ENCODE measurements at regions not wholly inside any gene's neighbourhood (a gene's known extent, or its start where the extent isn't known, plus 50 kb on each side); places are given as distances from the start of the nearest gene placed in this dataset.
"Not testable (repeated sequence)": the region's sequence is repeated elsewhere in the genome, so short reads cannot be mapped to it uniquely, and the experiment has no call there.

- 62 to 100% methylated on average over 1 to 2 of the region's 4 CpGs for WGBS, 2 experiments (ENCODE audit: insufficient coverage in 2 of 2)
- Histone ChIP-seq H3K4me3 (ENCODE audit: extremely low read depth, insufficient read depth, low read length, poor library complexity, severe bottlenecking) (no peak overlapping the region), H3K4me1 (ENCODE audit: control insufficient read depth, insufficient read depth, low read length, poor library complexity, severe bottlenecking) (no peaks in the 10 kb centered on the region), H3K9me3 (ENCODE audit: control insufficient read depth, low read length) (no peaks in the 10 kb centered on the region), H3K36me3 (ENCODE audit: control insufficient read depth, insufficient read depth, low read length) (no peaks in the 10 kb centered on the region), H3K27ac (ENCODE audit: low read depth, low read length, severe bottlenecking) (no peak overlapping the region)
Measured at GRCh38 chr6:137545073-137545472, 50.9 kb upstream of the OLIG3 start.

- no peaks in the 10 kb centered on the region for H3K36me3 ChIP-seq (ENCODE audit: control insufficient read depth, insufficient read depth, low read length)
- no peaks in the 10 kb centered on the region for H3K9me3 ChIP-seq (ENCODE audit: control insufficient read depth, low read length)
- H3K27ac ChIP-seq (ENCODE audit: low read depth, low read length, severe bottlenecking): no peak overlapping the region
- H3K4me1 ChIP-seq (ENCODE audit: control insufficient read depth, insufficient read depth, low read length, poor library complexity, severe bottlenecking): no peaks in the 10 kb centered on the region
- H3K4me3 ChIP-seq (ENCODE audit: extremely low read depth, insufficient read depth, low read length, poor library complexity, severe bottlenecking): no peak overlapping the region
- no CpG with 5 or more reads among the region's 1 CpG for WGBS, 2 experiments (ENCODE audit: insufficient coverage in 2 of 2)
Measured at GRCh38 chr6:137547186-137547585, 53.0 kb upstream of the OLIG3 start.

- Histone ChIP-seq H3K4me1 (ENCODE audit: control insufficient read depth, insufficient read depth, low read length, poor library complexity, severe bottlenecking) (no peaks in the 10 kb centered on the region), H3K4me3 (ENCODE audit: extremely low read depth, insufficient read depth, low read length, poor library complexity, severe bottlenecking) (no peak overlapping the region), H3K27ac (ENCODE audit: low read depth, low read length, severe bottlenecking) (no peak overlapping the region), H3K36me3 (ENCODE audit: control insufficient read depth, insufficient read depth, low read length) (no peaks in the 10 kb centered on the region), H3K9me3 (ENCODE audit: control insufficient read depth, low read length) (no peaks in the 10 kb centered on the region)
- no CpG with 5 or more reads among the region's 1 CpG for WGBS, 2 experiments (ENCODE audit: insufficient coverage in 2 of 2)
Measured at GRCh38 chr6:137547601-137548000, 53.4 kb upstream of the OLIG3 start.

GRCh38 chr6:137549106-137549505 is 54.9 kb upstream of the OLIG3 start:
- Histone ChIP-seq H3K9me3 (ENCODE audit: control insufficient read depth, low read length) (no peaks in the 10 kb centered on the region), H3K4me3 (ENCODE audit: extremely low read depth, insufficient read depth, low read length, poor library complexity, severe bottlenecking) (no peak overlapping the region), H3K27ac (ENCODE audit: low read depth, low read length, severe bottlenecking) (no peak overlapping the region), H3K4me1 (ENCODE audit: control insufficient read depth, insufficient read depth, low read length, poor library complexity, severe bottlenecking) (no peaks in the 10 kb centered on the region), H3K36me3 (ENCODE audit: control insufficient read depth, insufficient read depth, low read length) (no peaks in the 10 kb centered on the region)
- 60% methylated on average over 1 of the region's 2 CpGs; no CpG with 5 or more reads in 1 of the 2 experiments for WGBS, 2 experiments (ENCODE audit: insufficient coverage in 2 of 2)

- no peaks in the 10 kb centered on the region for H3K4me1 ChIP-seq (ENCODE audit: control insufficient read depth, insufficient read depth, low read length, poor library complexity, severe bottlenecking)
- H3K27ac ChIP-seq (ENCODE audit: low read depth, low read length, severe bottlenecking): no peak overlapping the region
- 20 to 48% methylated on average over 1 to 3 of the region's 4 CpGs for WGBS, 2 experiments (ENCODE audit: insufficient coverage in 2 of 2)
- no peaks in the 10 kb centered on the region for H3K36me3 ChIP-seq (ENCODE audit: control insufficient read depth, insufficient read depth, low read length)
- H3K9me3 ChIP-seq (ENCODE audit: control insufficient read depth, low read length): no peaks in the 10 kb centered on the region
- no peak overlapping the region for H3K4me3 ChIP-seq (ENCODE audit: extremely low read depth, insufficient read depth, low read length, poor library complexity, severe bottlenecking)
Measured at GRCh38 chr6:137550535-137550934, 56.3 kb upstream of the OLIG3 start.

- 100% methylated on average over 1 of the region's 1 CpG; no CpG with 5 or more reads in 1 of the 2 experiments for WGBS, 2 experiments (ENCODE audit: insufficient coverage in 2 of 2)
Measured at GRCh38 chr6:137552146-137552545, 58.0 kb upstream of the OLIG3 start.

GRCh38 chr6:137552809-137553208 is 58.6 kb upstream of the OLIG3 start:
- Histone ChIP-seq H3K27ac (ENCODE audit: low read depth, low read length, severe bottlenecking) (no peak overlapping the region), H3K4me1 (ENCODE audit: control insufficient read depth, insufficient read depth, low read length, poor library complexity, severe bottlenecking) (no peaks in the 10 kb centered on the region), H3K4me3 (ENCODE audit: extremely low read depth, insufficient read depth, low read length, poor library complexity, severe bottlenecking) (no peak overlapping the region), H3K36me3 (ENCODE audit: control insufficient read depth, insufficient read depth, low read length) (no peaks in the 10 kb centered on the region), H3K9me3 (ENCODE audit: control insufficient read depth, low read length) (no peaks in the 10 kb centered on the region)
- 90 to 93% methylated on average over 2 of the region's 2 CpGs for WGBS, 2 experiments (ENCODE audit: insufficient coverage in 2 of 2)

More at GRCh38 chr6:137552146-137552545, 58.0 kb upstream of the OLIG3 start:
- Histone ChIP-seq H3K4me3 (ENCODE audit: extremely low read depth, insufficient read depth, low read length, poor library complexity, severe bottlenecking) (no peak overlapping the region), H3K9me3 (ENCODE audit: control insufficient read depth, low read length) (no peaks in the 10 kb centered on the region), H3K36me3 (ENCODE audit: control insufficient read depth, insufficient read depth, low read length) (no peaks in the 10 kb centered on the region), H3K4me1 (ENCODE audit: control insufficient read depth, insufficient read depth, low read length, poor library complexity, severe bottlenecking) (no peaks in the 10 kb centered on the region), H3K27ac (ENCODE audit: low read depth, low read length, severe bottlenecking) (no peak overlapping the region)

- H3K27ac ChIP-seq (ENCODE audit: low read depth, low read length, severe bottlenecking); H3K4me3 ChIP-seq (ENCODE audit: extremely low read depth, insufficient read depth, low read length, poor library complexity, severe bottlenecking); H3K4me1 ChIP-seq (ENCODE audit: control insufficient read depth, insufficient read depth, low read length, poor library complexity, severe bottlenecking); H3K9me3 ChIP-seq (ENCODE audit: control insufficient read depth, low read length); H3K36me3 ChIP-seq (ENCODE audit: control insufficient read depth, insufficient read depth, low read length): not testable (repeated sequence)
- WGBS, 2 experiments (ENCODE audit: insufficient coverage in 2 of 2): 77 to 100% methylated on average over 2 to 3 of the region's 3 CpGs
Measured at GRCh38 chr6:137559521-137560183, 65.5 kb upstream of the OLIG3 start.

GRCh38 chr6:137560184-137560563 is 66.0 kb upstream of the OLIG3 start:
- Histone ChIP-seq H3K4me3 (ENCODE audit: extremely low read depth, insufficient read depth, low read length, poor library complexity, severe bottlenecking) (no peak overlapping the region), H3K27ac (ENCODE audit: low read depth, low read length, severe bottlenecking) (no peak overlapping the region), H3K4me1 (ENCODE audit: control insufficient read depth, insufficient read depth, low read length, poor library complexity, severe bottlenecking) (no peaks in the 10 kb centered on the region), H3K9me3 (ENCODE audit: control insufficient read depth, low read length) (no peaks in the 10 kb centered on the region), H3K36me3 (ENCODE audit: control insufficient read depth, insufficient read depth, low read length) (no peaks in the 10 kb centered on the region)
- 100% methylated on average over 1 of the region's 1 CpG; no CpG with 5 or more reads in 1 of the 2 experiments for WGBS, 2 experiments (ENCODE audit: insufficient coverage in 2 of 2)

- H3K4me3 ChIP-seq (ENCODE audit: extremely low read depth, insufficient read depth, low read length, poor library complexity, severe bottlenecking): no peak overlapping the region
- 91% methylated on average over 1 of the region's 1 CpG; no CpG with 5 or more reads in 1 of the 2 experiments for WGBS, 2 experiments (ENCODE audit: insufficient coverage in 2 of 2)
Measured at GRCh38 chr6:137568067-137568466, 73.9 kb upstream of the OLIG3 start.

GRCh38 chr6:137570393-137570792 is 76.2 kb upstream of the OLIG3 start:
- Histone ChIP-seq H3K4me3 (ENCODE audit: extremely low read depth, insufficient read depth, low read length, poor library complexity, severe bottlenecking) (no peak overlapping the region), H3K27ac (ENCODE audit: low read depth, low read length, severe bottlenecking) (no peak overlapping the region), H3K9me3 (ENCODE audit: control insufficient read depth, low read length) (no peaks in the 10 kb centered on the region), H3K4me1 (ENCODE audit: control insufficient read depth, insufficient read depth, low read length, poor library complexity, severe bottlenecking) (no peaks in the 10 kb centered on the region), H3K36me3 (ENCODE audit: control insufficient read depth, insufficient read depth, low read length) (no peaks in the 10 kb centered on the region)
- WGBS, 2 experiments (ENCODE audit: insufficient coverage in 2 of 2): 92 to 98% methylated on average over 5 of the region's 8 CpGs

More at GRCh38 chr6:137568067-137568466, 73.9 kb upstream of the OLIG3 start:
- Histone ChIP-seq H3K4me1 (ENCODE audit: control insufficient read depth, insufficient read depth, low read length, poor library complexity, severe bottlenecking) (no peaks in the 10 kb centered on the region), H3K9me3 (ENCODE audit: control insufficient read depth, low read length) (no peaks in the 10 kb centered on the region), H3K27ac (ENCODE audit: low read depth, low read length, severe bottlenecking) (no peak overlapping the region), H3K36me3 (ENCODE audit: control insufficient read depth, insufficient read depth, low read length) (no peaks in the 10 kb centered on the region)
